HG03060 (cell line): ENCODE measurements at regions not wholly inside any gene's neighbourhood (a gene's known extent, or its start where the extent isn't known, plus 50 kb on each side); places are given as distances from the start of the nearest gene placed in this dataset.

ENCODE experiments used
- ATAC-seq: cut with Tn5 transposase; IDR thresholded peaks from one replicate; pipeline ENCODE4 v1.9.1; 2021; ENCODE audit warnings: low read depth, moderate number of reproducible peaks; ENCODE audit not compliant: unreplicated experiment

DNA sequence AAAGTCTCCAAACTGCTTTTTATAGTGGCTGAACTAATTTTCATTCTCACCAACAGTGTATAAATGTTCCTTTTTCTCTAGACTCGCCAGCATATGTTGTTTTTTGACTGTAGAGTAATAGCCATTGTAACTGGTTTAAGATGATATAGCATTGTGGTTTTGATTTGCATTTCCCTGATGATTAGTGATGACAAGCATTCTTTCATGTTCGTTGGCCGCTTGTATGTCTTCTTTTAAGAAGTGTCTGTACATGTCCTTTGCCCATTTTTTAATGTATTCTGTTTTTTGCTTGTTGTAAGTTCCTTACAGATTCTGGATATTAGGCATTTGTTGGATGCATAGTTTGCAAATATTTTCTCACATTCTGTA is 404.9 kb downstream of the FLRT2 start:
- peak; percentile 23 for ATAC-seq

- peak; percentile 74 for ATAC-seq
Observed at GRCh38 chr14:85934123-85934885, 404.4 kb downstream of the FLRT2 start.

DNA sequence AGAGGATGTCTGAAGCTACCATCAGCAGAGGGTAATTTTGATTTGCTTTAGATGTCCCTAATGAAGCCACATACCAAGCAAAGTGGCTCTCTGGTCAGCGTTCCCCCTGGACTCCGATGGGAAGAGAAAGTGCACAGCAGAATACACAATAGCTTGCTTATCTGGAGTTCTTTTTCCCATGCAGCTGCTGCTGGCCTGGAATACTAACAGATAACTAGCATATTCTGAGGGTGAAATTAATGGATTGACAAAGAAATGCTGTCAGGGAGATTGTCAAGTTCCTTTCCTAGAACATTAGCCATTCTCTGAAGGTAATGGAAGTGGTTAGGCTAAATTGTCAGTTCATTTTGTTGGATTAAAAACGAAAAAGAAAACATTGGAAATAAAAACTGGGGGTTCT is 391.3 kb downstream of the FLRT2 start:
- no peak for ATAC-seq

- ATAC-seq, result no peak
Observed at GRCh38 chr14:85917716-85918115, 387.8 kb downstream of the FLRT2 start.

DNA sequence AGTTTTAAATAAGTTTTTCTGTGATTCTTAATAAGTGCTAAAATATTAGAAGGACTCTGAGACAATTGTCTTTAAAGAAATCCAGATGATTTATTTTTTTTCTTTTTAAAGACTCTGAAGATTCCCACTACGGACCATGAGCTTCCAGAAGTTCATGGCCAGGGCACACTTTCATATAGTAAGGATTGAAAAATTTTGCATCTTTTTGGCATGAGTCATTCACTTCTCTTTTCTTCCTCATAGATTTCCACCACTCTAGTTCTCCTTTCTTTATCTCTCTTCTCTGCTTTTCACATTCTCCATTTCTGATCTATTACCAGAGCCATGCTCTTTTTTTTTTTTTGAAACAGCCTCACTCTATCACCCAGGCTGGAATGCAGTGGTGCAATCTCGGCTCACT is 385.8 kb downstream of the FLRT2 start:
- ATAC-seq, result no peak

DNA sequence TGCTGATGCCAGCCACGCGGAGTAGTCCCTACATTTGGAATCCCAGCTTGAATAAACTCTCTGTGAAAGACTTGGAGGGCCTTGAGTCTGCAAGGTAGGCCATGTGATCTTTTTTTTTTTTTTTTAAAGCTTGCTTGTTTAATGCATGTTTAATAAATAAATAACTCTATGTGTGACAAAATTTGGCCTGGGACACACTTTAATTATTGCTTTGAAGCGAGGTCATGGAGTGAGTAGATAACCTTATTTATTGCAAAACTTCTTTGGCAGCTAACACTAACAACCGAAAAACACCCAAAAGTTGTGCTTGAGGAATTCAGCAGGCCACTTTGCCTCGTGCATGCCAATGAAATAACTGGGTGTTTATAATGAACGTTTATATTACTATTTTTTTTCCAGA is 382.2 kb downstream of the FLRT2 start:
- ATAC-seq, result no peak

GRCh38 chr14:85911044-85911443 is 381.1 kb downstream of the FLRT2 start:
- no peak for ATAC-seq

DNA sequence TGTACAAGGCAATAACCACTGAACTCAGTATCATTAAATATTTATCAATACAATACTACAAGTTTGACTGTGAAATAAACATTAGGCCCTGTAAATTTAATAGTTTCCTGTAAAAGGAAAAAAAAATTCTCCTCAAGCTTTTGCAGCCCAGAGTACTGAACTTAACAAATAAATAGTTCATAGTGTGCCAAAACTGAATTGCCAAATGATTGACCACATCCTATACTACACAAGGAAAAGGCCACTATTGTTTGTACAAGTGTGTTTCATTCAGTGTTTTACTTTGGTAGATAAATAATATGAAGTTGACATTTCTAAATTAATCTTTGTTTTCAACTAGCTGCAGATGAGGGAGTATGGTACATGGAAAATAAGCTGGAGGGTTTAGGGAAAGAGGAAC is 379.6 kb downstream of the FLRT2 start:
- ATAC-seq, result no peak

GRCh38 chr14:85907536-85907935 is 377.6 kb downstream of the FLRT2 start:
- ATAC-seq, result no peak

DNA sequence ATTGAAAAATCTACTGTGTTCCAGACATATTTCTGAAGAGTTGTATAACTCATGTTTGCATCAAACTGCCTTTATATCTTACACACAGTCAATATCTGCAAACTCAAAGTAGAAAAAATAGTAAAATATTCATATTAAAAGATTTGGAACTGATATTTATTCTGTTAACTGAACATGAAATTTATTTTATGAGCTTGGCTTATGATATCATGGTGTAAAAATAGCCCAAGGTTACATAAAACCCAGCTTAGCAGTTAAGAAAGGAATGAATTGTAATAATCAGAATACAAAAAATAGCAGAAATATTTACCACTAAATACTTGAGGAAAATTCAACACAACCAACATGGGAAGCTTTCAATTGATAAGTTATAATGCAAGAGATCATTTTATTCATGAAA is 367.9 kb downstream of the FLRT2 start:
- ATAC-seq, result no peak

GRCh38 chr14:85895603-85896002 is 365.7 kb downstream of the FLRT2 start:
- ATAC-seq, result no peak

DNA sequence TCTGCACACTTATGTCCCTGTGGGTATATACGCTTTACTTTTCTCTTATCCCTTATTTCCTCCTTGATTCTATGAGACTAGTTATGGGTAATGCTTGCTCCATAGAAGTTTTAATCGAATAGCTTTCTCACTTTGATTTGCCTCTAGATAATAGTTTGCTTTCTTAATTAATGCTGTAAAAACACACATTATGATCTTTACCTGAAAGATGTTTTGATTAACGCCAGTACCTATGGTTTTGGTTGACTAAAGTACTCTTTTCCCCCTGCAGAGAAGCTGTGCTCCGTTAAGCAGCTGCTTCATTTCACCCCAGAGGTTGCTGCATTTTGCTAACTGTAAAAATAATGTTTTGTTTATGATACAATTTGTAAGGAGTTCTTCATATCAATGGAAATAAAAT is 362.3 kb downstream of the FLRT2 start:
- ATAC-seq, result no peak

- ATAC-seq, result no peak
Observed at GRCh38 chr14:85883966-85884365, 354.0 kb downstream of the FLRT2 start.

GRCh38 chr14:85883101-85883500 is 353.2 kb downstream of the FLRT2 start:
- no peak for ATAC-seq

- no peak for ATAC-seq
Observed at GRCh38 chr14:85881935-85882334, 352.0 kb downstream of the FLRT2 start.

GRCh38 chr14:85878874-85879273 is 348.9 kb downstream of the FLRT2 start:
- ATAC-seq, result no peak

GRCh38 chr14:85873006-85873405 is 343.1 kb downstream of the FLRT2 start:
- no peak for ATAC-seq

DNA sequence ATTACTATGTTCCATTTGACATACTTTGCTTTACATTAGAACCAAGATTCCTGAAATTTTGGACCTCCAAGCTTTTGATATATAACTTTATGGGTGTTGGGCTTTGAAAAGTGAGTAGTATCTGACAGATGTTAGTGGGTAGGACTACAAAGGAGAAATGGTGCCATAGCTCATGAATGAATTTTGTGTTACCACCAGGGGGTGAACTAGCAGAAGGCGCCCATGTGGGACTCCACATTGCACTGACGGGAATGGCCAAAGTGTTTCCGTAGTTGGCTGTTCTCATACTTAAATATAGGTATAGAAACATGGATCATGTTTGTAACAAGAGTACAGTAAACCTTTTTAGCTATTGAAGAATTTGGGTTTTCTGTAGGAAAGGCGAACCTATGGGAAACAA is 337.5 kb downstream of the FLRT2 start:
- no peak for ATAC-seq

DNA sequence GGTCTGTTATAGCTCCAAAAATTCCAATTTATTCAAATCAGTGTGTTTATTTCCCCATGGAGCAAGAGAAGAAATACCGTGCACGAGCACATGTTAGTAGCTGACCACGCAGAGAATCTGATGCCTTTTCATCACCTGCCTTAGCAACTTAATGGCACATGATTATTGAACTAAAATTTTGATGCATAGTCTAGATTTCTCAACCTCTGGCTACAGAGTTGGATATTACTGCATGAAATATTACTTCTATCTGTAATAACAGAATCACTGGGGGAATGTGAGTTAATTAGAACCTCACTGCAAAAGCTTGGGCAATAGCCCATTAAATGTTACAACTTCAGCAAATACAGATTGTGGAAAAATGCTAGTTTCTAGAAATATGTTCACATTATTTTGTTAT is 335.8 kb downstream of the FLRT2 start:
- ATAC-seq, result no peak

GRCh38 chr14:85858634-85859033 is 328.7 kb downstream of the FLRT2 start:
- no peak for ATAC-seq

- ATAC-seq, result no peak
Observed at GRCh38 chr14:85856430-85856829, 326.5 kb downstream of the FLRT2 start.

- no peak for ATAC-seq
Observed at GRCh38 chr14:85853996-85854526, 324.1 kb downstream of the FLRT2 start.

- ATAC-seq, result no peak
Observed at GRCh38 chr14:85852906-85853305, 323.0 kb downstream of the FLRT2 start.
